ENCODE measurements at regions not wholly inside any gene's neighbourhood (a gene's known extent, or its start where the extent isn't known, plus 50 kb on each side); places are given as distances from the start of the nearest gene placed in this dataset.

DNA sequence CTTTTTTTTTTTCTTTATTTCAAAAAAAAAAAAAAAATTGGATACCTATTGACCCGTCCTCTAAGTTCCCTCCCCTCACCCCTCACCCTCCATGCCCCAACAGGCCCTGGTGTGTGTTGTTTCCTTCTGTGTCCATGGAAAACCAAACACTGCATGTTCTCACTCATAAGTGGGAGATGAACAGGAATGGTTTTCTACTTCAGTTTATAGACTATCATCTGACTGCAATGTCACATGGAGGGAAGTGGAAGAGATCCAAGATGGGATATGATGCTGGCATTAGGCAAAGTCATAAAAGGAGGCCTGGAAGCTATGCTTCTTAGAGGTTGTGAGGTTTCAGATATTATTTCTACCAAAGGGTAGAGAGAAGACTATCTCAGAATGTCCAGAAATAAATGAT, 237.5 kb downstream of the MAFB start:
- TF ChIP-seq CTCF (IDR thresholded peaks at IDR 0.05) (no peak), ZNF317 (CRISPR knock-in tag; IDR thresholded peaks at IDR 0.05; ENCODE audit: borderline replicate concordance, low read depth) (no peak), ZBTB43 (CRISPR knock-in tag; IDR thresholded peaks at IDR 0.05) (no peak), JUN (CRISPR knock-in tag; IDR thresholded peaks at IDR 0.05) (no peak)
- TF ChIP-seq, protein P1, sequence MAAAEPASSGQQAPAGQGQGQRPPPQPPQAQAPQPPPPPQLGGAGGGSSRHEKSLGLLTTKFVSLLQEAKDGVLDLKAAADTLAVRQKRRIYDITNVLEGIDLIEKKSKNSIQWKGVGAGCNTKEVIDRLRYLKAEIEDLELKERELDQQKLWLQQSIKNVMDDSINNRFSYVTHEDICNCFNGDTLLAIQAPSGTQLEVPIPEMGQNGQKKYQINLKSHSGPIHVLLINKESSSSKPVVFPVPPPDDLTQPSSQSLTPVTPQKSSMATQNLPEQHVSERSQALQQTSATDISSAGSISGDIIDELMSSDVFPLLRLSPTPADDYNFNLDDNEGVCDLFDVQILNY (CRISPR knock-in tag; IDR thresholded peaks at IDR 0.05): no peak

Measured in WTC11 (cell line).